Pancreas (tissue), 10 donors: ENCODE measurements at regions not wholly inside any gene's neighbourhood (a gene's known extent, or its start where the extent isn't known, plus 50 kb on each side); places are given as distances from the start of the nearest gene placed in this dataset.
A peak's percentile ranks its signal among the peaks of the same experiment; 100 is the strongest.

ENCODE experiments used
- ATAC-seq, 4 donors: fragments of 200-7000 bp; cut with Tn5 transposase; one replicate each; pipeline versions ENCODE4 v1.8.0 to v1.9.1; 2020; ENCODE audit warnings: mild to moderate bottlenecking in 4 of 4, moderate library complexity in 4 of 4
- DNase-seq, 6 donors: peaks; one replicate each; pipeline ENCODE4 v3.0.0-alpha.2; 2020
- FAIRE-seq: peaks from 2 replicates; lab custom pipeline; 2012; peaks lifted over from hg19 to GRCh38; lab: Jason Lieb, UNC
- H3K27ac ChIP-seq, 4 donors: fragments of 200-600 bp; sonication (generic); 1 replicate in 3 of 4; 2 replicates in 1 of 4; pipeline versions ENCODE4 v1.5.0 to v1.8.0; 2020
- H3K27me3 ChIP-seq, 4 donors: fragments of 200-600 bp; one replicate each; pipeline ENCODE4 v1.8.0; 2021
- H3K36me3 ChIP-seq, 3 donors: fragments of 200-600 bp; sonication (generic) in 1 of 3; one replicate each; pipeline versions ENCODE4 v1.5.0 to v1.8.0; 2020 to 2021
- H3K4me1 ChIP-seq, 3 donors: fragments of 200-600 bp; one replicate each; pipeline ENCODE4 v1.8.0; 2021
- H3K4me3 ChIP-seq, 4 donors: fragments of 200-600 bp; sonication (generic) in 2 of 4; one replicate each; pipeline versions ENCODE4 v1.5.0 to v1.8.0; 2020 to 2021
- H3K9me3 ChIP-seq, 4 donors: fragments of 200-600 bp; one replicate each; pipeline ENCODE4 v1.8.0; 2021
- WGBS, 2 donors: extraction: QIAGEN DNeasy Blood & Tissue Kit; methylation state at CpG; one replicate each; pipeline ENCODE4 v1.1.7; 2013; 5-methylcytosine and 5-hydroxymethylcytosine counted together
- intact Hi-C, 3 donors: fragments of 100-400 bp; cut with DNase I; formaldehyde crosslinking; loops; one replicate each; pipeline versions ENCODE4 v1.11.1 to v1.14.2; 2022
- TF ChIP-seq, protein P1 (sequence below), 4 donors: fragments of 200-600 bp; sonication (generic) in 3 of 4; IDR thresholded peaks; one replicate each; pipeline versions ENCODE4 v1.5.0 to v1.8.0; 2021; ENCODE audit warnings: antibody characterized with exemption in 4 of 4
- donor health status: healthy with polysubstance abuse.
- donor health status: DM: no; HTN: no; CAD: no; lungs with moderate emphysema.
- donor health status: DM: no; HTN: no; CAD: no.
- donor health status: control.
- donor health status: control.
- donor health status: Bipolar disorder and iron deficiency.
- donor health status: DM: yes; HTN: yes; CAD: no.
- donor health status: DM: no; HTN: no; CAD: no.
- donor health status: DM: no; HTN: no; CAD: no.
- donor health status: DM: yes; HTN: yes; CAD: no.

- FAIRE-seq = no peak
- Histone ChIP-seq H3K27ac (no peak overlapping the region), H3K36me3 (no peaks in the 10 kb centered on the region), H3K4me1 (no peaks in the 10 kb centered on the region), H3K4me3 (no peak overlapping the region), H3K9me3 (no peaks in the 10 kb centered on the region), H3K27me3 (no peaks in the 10 kb centered on the region)
- TF ChIP-seq, protein P1, sequence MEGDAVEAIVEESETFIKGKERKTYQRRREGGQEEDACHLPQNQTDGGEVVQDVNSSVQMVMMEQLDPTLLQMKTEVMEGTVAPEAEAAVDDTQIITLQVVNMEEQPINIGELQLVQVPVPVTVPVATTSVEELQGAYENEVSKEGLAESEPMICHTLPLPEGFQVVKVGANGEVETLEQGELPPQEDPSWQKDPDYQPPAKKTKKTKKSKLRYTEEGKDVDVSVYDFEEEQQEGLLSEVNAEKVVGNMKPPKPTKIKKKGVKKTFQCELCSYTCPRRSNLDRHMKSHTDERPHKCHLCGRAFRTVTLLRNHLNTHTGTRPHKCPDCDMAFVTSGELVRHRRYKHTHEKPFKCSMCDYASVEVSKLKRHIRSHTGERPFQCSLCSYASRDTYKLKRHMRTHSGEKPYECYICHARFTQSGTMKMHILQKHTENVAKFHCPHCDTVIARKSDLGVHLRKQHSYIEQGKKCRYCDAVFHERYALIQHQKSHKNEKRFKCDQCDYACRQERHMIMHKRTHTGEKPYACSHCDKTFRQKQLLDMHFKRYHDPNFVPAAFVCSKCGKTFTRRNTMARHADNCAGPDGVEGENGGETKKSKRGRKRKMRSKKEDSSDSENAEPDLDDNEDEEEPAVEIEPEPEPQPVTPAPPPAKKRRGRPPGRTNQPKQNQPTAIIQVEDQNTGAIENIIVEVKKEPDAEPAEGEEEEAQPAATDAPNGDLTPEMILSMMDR (IDR thresholded peaks at IDR 0.05) = no peak
- DNase-seq = no peak
- no peak for ATAC-seq
- intact Hi-C loops = no loop called here
- 45 to 59% methylated on average over 2 of the region's 2 CpGs for WGBS, 2 donors
These were observed 1153.7 kb upstream of the GOT2 start for GRCh38 chr16:59887856-59888255.

DNA sequence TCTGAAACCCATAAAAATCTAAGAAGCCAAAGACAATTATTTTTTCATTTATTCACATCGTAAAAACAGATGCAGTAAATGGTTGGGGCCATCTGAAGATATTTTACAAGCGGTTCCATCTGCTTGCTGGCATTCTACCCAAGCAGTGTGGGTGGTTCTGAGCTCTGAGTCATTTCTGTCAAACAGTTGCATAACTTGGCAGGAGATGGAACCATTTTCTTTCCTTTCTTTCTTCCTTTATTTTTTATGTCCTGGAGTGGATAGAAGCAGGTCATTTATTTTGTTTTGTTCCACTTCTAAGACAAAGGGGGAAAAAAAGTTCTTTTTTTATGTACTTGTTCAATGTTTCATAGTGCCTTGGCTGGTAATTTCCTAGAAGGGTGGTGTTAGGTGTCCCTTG, 1151.9 kb upstream of the GOT2 start:
- Histone ChIP-seq H3K4me1 (no peaks in the 10 kb centered on the region), H3K36me3 (no peaks in the 10 kb centered on the region), H3K27me3 (no peaks in the 10 kb centered on the region), H3K9me3 (no peaks in the 10 kb centered on the region), H3K4me3 (no peak overlapping the region), H3K27ac (no peak overlapping the region)
- WGBS, 2 donors = 19 to 35% methylated on average over 2 of the region's 2 CpGs
- peak in 2 of 6 donors; percentile 12 to 16 for DNase-seq
- TF ChIP-seq, protein P1 (IDR thresholded peaks at IDR 0.05) = no peak
- intact Hi-C loops = no loop called here
- peak; percentile 28 to 69 (median 54) for ATAC-seq
- no peak for FAIRE-seq

GRCh38 chr16:59881376-59881775, 1147.3 kb upstream of the GOT2 start:
- intact Hi-C loops = no loop called here
- FAIRE-seq = no peak

GRCh38 chr16:59880611-59881010, 1146.5 kb upstream of the GOT2 start:
- no peaks in the 10 kb centered on the region for H3K4me1 ChIP-seq
- FAIRE-seq (no peak), ATAC-seq (no peak), DNase-seq (no peak)
- no peak overlapping the region for H3K4me3 ChIP-seq
- H3K27me3 ChIP-seq = no peaks in the 10 kb centered on the region
- 44 to 62% methylated on average over 1 of the region's 1 CpG for WGBS, 2 donors
- intact Hi-C loops = no loop called here
- TF ChIP-seq, protein P1 (IDR thresholded peaks at IDR 0.05) = no peak
- no peaks in the 10 kb centered on the region for H3K36me3 ChIP-seq
- no peaks in the 10 kb centered on the region for H3K9me3 ChIP-seq
- no peak overlapping the region for H3K27ac ChIP-seq

More at GRCh38 chr16:59881376-59881775, 1147.3 kb upstream of the GOT2 start:
- ATAC-seq (no peak), DNase-seq (no peak)
- no peaks in the 10 kb centered on the region for H3K9me3 ChIP-seq
- H3K36me3 ChIP-seq = no peaks in the 10 kb centered on the region
- H3K4me1 ChIP-seq = no peaks in the 10 kb centered on the region
- H3K4me3 ChIP-seq = no peak overlapping the region
- H3K27me3 ChIP-seq = no peaks in the 10 kb centered on the region
- TF ChIP-seq, protein P1 (IDR thresholded peaks at IDR 0.05) = no peak
- no peak overlapping the region for H3K27ac ChIP-seq
- 54 to 63% methylated on average over 3 of the region's 3 CpGs for WGBS, 2 donors

- Histone ChIP-seq H3K9me3 (no peaks in the 10 kb centered on the region), H3K27me3 (no peaks in the 10 kb centered on the region), H3K4me3 (no peak overlapping the region), H3K27ac (no peak overlapping the region), H3K4me1 (no peaks in the 10 kb centered on the region), H3K36me3 (no peaks in the 10 kb centered on the region)
- TF ChIP-seq, protein P1 (IDR thresholded peaks at IDR 0.05) = no peak
- DNase-seq = no peak
- FAIRE-seq = no peak
- ATAC-seq = no peak
- intact Hi-C loops = no loop called here
- WGBS, 2 donors = 72 to 86% methylated on average over 7 of the region's 7 CpGs
These were observed 1144.9 kb upstream of the GOT2 start for GRCh38 chr16:59878999-59879398.
